Non-pigmented ciliary epithelial cell (primary cell): ENCODE measurements at regions not wholly inside any gene's neighbourhood (a gene's known extent, or its start where the extent isn't known, plus 50 kb on each side); places are given as distances from the start of the nearest gene placed in this dataset.

Experiments used
- DNase-seq: peaks from one replicate; pipeline ENCODE4 v3.0.0-alpha.2; 2010; ENCODE audit warnings: low read depth

DNA sequence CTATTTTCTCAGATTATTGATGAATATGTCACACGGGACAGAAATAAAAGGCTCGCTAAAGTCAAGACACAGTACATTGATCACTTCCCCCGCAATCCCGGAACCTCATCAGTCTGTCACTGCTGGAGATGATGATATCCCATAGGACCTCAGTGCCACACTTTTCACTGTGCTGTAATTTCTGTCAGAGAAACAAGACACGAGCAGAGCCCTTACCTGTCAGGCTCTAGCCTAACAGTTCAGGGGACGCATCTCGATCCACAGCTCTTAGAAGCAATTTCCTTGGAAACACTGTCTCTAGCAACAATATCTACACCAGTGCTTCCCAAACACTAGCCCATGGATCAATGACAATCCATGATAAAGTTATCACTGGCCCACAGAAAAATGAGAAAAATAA is 140.0 kb downstream of the GRIN2B start:
- DNase-seq: no peak

GRCh38 chr12:13839365-13840336 is 141.8 kb downstream of the GRIN2B start:
- no peak for DNase-seq

- no peak for DNase-seq
Measured at GRCh38 chr12:13836099-13836498, 145.3 kb downstream of the GRIN2B start.

DNA sequence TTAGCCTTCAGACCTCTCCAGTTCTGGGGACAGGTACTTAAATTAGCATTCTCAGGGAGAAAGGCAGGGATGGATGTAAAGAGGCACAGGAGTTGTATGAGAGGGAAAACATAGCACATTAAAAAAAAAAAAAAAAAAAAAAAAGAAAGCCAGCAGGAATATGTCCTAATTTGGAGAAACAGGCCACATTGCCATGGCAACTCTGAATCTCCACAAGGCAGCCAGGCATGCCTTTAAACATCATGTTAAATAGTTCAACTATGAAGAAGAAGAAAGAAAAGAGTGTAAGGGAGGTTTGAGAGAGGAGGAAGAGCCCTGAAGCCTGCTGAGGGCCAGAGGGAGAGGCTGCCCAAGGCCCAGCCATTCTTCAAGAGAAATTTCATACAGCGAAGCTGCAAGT is 145.8 kb downstream of the GRIN2B start:
- no peak for DNase-seq

DNA sequence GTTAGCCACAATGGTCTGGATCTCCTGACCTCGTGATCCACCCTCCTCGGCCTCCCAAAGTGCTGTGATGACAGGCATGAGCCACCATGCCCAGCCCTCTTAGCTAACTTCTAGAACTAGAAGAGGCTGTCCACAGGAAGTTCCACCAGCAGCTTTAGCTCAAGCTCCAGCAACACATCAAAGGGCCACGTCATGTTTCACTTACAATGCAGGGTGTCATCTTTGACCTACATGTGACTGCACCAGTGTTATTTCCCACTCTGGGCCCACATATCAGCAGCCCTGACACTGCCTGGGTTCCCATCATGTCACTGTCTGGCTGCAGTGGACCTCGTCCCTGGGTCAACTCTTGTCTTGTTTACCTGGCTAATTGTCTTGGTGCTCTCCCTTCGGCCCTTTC is 147.2 kb downstream of the GRIN2B start:
- no peak for DNase-seq

DNA sequence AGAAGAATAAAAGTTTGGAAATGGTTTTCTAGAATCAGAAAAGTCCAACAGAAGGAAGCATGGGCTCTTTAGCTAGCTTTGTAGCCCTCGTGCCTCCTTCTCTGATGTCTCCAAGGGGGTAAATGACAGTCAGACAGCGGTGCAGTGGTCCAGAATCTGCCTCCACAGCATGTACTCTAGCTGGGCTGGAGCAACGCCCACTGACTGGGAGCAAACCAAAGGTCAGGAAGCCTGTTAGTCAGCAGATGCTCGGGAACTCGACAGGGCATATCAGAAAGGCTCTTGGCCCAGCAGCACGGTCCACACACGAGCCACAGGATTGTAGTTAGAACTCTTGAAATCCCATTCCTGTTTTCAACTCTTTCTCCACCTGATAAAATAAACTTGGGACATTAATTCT is 164.3 kb downstream of the GRIN2B start:
- no peak for DNase-seq

DNA sequence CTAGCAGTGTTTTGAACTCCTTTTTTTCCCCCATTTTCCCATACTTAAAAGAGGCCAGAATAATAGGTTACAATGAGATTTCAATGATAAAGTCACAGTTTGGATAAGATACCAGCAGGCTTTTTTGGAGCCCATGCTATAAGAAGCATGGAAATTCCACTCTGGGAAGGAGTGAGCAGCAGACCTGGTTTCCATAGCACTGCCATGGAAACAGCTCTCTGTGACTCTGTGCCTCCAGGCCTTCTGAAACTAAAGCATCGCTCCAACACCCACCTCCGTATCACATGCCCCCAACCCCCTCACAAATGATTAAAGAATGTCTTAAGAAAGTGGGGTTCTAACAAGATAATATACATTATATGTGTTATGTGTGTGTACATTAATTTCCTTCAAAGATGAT is 165.0 kb downstream of the GRIN2B start:
- DNase-seq: no peak

DNA sequence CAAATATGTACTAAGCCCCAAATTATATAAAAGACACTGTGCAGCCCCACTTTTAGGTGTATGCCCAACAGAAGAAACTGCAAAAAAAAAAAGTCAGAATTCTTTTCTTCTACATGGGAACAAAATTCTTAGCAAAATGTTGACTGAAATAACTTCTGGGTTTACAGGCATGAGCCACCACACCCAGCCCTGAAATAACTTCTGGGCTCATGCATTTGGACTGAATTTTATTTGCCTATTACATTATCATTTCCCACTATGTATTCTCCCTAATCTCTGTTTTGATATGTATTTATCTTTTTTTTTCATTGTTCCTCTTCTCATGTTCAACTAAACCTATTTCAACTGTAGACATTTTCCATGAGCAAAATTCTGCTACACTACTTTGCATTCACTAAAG is 169.2 kb downstream of the GRIN2B start:
- DNase-seq: no peak

GRCh38 chr12:13811061-13811460 is 170.3 kb downstream of the GRIN2B start:
- no peak for DNase-seq

- no peak for DNase-seq
Measured at GRCh38 chr12:13805041-13805440, 176.4 kb downstream of the GRIN2B start.

DNA sequence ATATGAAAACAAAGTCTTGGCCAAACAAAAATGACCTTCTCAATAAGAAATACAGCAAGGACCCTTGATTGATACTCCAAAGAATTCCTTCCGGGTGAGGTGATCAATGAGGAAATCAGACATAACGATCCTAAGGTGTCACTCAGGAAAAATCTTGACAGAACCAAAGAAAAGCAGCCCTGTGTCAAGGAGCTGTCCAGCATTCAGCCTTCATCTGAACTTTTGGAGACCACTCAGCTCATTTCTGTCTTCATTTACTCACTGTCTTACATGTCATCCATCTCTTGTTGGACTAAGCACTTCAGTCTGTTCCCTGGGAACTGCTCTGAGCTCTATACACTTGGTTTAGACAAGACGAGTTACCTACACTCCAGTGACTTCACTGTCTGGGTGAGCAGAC is 179.9 kb downstream of the GRIN2B start:
- no peak for DNase-seq

DNA sequence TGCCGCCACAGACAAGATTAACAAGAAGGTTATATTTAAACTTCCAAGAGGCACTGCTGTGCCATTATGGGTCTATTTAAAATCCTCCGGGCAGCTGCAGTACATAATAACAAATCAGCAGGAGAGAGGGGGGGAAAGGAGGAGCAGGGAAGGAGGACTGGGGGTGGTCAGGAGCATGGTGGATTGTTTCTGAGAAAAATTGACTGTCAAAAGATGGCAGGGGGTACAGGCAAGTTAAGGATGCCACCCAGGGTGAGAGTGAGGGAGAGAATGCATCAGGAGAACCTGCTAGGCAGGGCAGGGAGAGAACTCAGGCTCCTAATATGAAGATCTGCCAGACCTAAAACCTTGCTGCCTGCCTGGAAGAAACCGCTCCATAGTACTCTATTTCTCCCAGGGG is 181.8 kb downstream of the GRIN2B start:
- DNase-seq: no peak

DNA sequence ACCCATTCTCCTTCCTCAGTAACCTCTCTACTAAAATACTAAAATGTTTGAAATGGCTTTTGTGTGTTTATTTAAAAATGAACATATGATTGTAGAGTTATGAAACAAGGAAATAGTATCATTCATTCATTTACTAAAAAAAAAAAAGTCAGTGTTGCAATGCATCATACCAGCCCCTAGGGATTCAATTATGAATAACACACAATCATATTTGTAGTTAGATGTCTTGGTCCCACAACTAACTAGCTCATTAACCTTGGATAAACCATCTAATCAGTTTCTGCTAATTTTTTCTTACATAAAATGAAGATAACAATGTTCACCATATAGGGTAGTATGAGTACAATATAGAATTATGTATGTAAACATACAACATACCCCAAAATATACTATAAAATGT is 183.2 kb downstream of the GRIN2B start:
- no peak for DNase-seq

- no peak for DNase-seq
Measured at GRCh38 chr12:13794706-13795105, 186.7 kb downstream of the GRIN2B start.

DNA sequence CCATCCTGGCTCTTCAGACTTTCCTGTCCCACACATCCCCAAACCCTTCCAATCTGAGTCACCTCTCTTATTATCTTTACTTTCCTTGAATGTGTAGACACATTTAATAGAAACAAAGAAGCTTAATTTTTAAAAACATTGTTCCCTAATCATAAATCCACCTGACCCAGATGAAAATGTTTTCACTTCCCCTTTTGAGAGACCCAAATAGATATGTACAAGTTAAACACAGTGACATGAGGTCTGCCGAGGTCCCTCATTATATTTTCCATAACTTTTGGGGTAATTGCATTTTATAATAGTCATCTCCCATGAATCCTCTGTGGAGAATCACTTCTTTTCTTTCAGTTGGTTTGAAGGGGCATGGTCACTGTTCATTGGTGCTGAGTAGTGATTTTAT is 191.1 kb downstream of the GRIN2B start:
- no peak for DNase-seq

- DNase-seq: no peak
Measured at GRCh38 chr12:13788626-13789025, 192.8 kb downstream of the GRIN2B start.

DNA sequence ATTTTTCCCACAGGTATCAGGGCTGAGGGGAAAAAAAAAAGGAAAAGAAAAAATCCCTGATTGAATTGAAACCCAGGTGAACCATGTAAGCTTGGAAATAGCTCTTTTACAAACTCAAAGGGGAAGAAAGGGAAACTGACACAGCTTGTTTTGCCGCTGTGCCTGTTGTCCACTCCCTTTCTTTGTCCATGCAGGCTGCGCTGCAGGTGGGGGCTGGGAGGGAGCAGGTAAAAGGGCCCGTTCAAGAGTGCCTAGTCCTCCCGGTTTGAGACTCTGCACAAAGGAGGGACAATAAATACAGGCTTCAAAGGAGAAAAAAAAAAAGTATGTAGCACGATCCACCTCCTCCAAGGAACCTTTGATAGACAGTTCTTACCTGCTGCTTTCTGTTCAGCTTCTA is 194.8 kb downstream of the GRIN2B start:
- DNase-seq: no peak

DNA sequence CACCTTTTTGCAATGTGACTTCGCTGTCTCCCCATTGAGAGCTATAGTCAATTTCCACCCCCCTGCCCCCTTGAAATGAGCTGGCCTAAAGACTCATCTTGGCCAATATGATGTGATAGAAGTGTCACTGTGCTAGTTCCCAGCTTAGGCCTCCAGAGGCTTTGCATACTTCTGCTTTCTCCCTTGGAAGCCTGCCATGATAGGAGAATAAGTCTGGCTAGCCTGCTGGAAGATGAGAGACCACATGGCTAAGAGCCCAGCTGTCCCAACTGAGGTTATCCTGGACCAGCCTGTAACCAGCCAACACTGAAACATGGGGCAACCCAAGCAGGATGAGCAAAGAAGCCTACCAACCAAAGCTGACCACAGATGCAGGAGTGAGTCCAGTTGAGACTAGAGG is 196.9 kb downstream of the GRIN2B start:
- DNase-seq: no peak

- DNase-seq: no peak
Measured at GRCh38 chr12:13780453-13780852, 200.9 kb downstream of the GRIN2B start.

DNA sequence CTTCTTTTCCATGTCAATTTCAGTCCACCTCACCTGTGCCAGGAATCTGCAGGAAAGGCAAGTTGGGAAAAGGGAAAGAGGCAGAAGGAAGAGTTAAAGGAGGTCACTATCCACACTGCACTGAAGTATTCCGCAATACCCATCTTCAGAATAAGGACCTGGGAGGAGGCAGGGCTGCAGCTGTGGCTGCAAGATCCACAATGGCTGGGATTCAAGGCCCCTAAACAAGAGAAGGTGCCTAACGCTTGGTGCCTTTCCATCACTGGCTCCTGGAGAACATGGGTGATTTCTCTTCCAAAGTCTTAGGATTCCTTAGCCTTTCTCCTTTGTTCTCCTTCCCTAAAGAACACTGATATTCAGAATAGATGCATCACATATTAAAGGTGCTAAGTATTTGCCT is 204.0 kb downstream of the GRIN2B start:
- DNase-seq: no peak

DNA sequence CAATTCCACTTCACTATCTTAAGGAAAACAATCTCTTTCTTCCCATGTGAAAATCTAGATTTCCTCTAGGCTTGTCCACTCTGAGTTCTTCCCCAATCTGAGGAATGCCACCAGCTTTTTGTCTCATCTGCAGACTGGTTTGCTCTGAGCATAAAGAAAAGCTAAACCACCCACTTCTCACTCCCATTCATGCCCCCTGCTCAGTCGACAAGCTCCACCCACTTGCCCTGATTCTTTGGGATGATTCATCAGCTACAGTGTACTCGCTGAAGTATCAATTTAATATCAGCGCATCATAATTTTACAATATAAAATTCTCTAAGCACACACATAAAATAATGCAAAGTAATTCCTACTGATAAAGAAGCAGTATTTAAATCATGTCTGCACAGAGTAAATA is 209.1 kb downstream of the GRIN2B start:
- DNase-seq: no peak

- no peak for DNase-seq
Measured at GRCh38 chr12:13770576-13770975, 210.8 kb downstream of the GRIN2B start.

- DNase-seq: no peak
Measured at GRCh38 chr12:13769966-13770365, 211.4 kb downstream of the GRIN2B start.

DNA sequence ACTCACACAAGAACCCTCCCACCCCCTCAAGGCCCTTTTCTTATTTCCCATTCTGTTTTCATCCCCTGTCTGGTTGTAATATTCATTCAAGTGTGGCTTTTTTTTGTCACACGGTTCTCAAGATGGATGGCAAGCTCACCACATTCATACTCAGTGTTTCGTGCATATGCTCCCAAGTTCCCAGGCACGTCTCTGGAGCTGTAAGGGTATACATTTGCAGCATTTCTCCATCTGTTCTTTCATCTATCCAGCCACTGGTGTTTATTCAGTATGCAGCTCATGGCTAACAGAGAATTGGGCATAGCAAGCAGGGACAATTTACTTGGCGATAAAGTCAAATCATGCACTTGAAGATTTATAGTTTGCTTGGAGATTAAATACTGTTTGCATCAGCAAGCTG is 212.1 kb downstream of the GRIN2B start:
- DNase-seq: no peak
